ENCODE measurements at regions not wholly inside any gene's neighbourhood (a gene's known extent, or its start where the extent isn't known, plus 50 kb on each side); places are given as distances from the start of the nearest gene placed in this dataset.

GRCh38 chr11:81568918-81569317 is 1164.7 kb downstream of the FAM181B start:
- TF ChIP-seq POLR2A (IDR thresholded peaks at IDR 0.05): no peak
- no peak for TF ChIP-seq CTCF (IDR thresholded peaks at IDR 0.05)
- TF ChIP-seq POLR2AphosphoS5 (IDR thresholded peaks at IDR 0.05): no peak
